ENCODE measurements at regions not wholly inside any gene's neighbourhood (a gene's known extent, or its start where the extent isn't known, plus 50 kb on each side); places are given as distances from the start of the nearest gene placed in this dataset.

GRCh38 chr5:124524552-124525232 is 221.7 kb downstream of the ZNF608 start:
- no peaks in the 10 kb centered on the region for H3K36me3 Mint-ChIP-seq (ENCODE audit: low read depth)
- DNase-seq (no peak), ATAC-seq (no peak)
- peaks cover 1% of the 10 kb centered on the region for H3K9me3 Mint-ChIP-seq
- H3K4me1 Mint-ChIP-seq (ENCODE audit: low read depth) = no peaks in the 10 kb centered on the region
- H3K4me3 Mint-ChIP-seq = no peak overlapping the region
- ChIA-PET POLR2A (no interaction called here), CTCF (no interaction called here)
- no peaks in the 10 kb centered on the region for H3K27me3 Mint-ChIP-seq
- TF ChIP-seq CTCF (IDR thresholded peaks at IDR 0.05) = no peak
- no peak overlapping the region for H3K27ac Mint-ChIP-seq
- intact Hi-C loops (cut with micrococcal nuclease) = no loop called here

GRCh38 chr5:124523897-124524296 is 222.5 kb downstream of the ZNF608 start:
- no peak for ATAC-seq
- no peaks in the 10 kb centered on the region for H3K27me3 Mint-ChIP-seq
- H3K27ac Mint-ChIP-seq = no peak overlapping the region
- H3K4me3 Mint-ChIP-seq = no peak overlapping the region
- no peaks in the 10 kb centered on the region for H3K36me3 Mint-ChIP-seq (ENCODE audit: low read depth)
- H3K4me1 Mint-ChIP-seq (ENCODE audit: low read depth) = no peaks in the 10 kb centered on the region
- intact Hi-C loops (cut with micrococcal nuclease) = no loop called here
- ChIA-PET POLR2A (no interaction called here), CTCF (no interaction called here)
- DNase-seq = no peak
- H3K9me3 Mint-ChIP-seq = peaks cover 1% of the 10 kb centered on the region
- TF ChIP-seq CTCF (IDR thresholded peaks at IDR 0.05) = no peak

GRCh38 chr5:124522992-124523391 is 223.4 kb downstream of the ZNF608 start:
- Mint-ChIP-seq H3K4me1 (ENCODE audit: low read depth) (no peaks in the 10 kb centered on the region), H3K27ac (no peak overlapping the region), H3K9me3 (peaks cover 1% of the 10 kb centered on the region), H3K27me3 (no peaks in the 10 kb centered on the region), H3K4me3 (no peak overlapping the region), H3K36me3 (ENCODE audit: low read depth) (no peaks in the 10 kb centered on the region)
- no peak for DNase-seq
- no peak for ATAC-seq
- ChIA-PET POLR2A (no interaction called here), CTCF (no interaction called here)
- intact Hi-C loops (cut with micrococcal nuclease) = no loop called here
- TF ChIP-seq CTCF (IDR thresholded peaks at IDR 0.05) = no peak

GRCh38 chr5:124521461-124522230 is 224.8 kb downstream of the ZNF608 start:
- POLR2A ChIA-PET = no interaction called here
- CTCF ChIA-PET = no interaction called here
- Mint-ChIP-seq H3K27ac (no peak overlapping the region), H3K4me1 (ENCODE audit: low read depth) (no peaks in the 10 kb centered on the region), H3K4me3 (no peak overlapping the region), H3K27me3 (no peaks in the 10 kb centered on the region), H3K9me3 (peaks cover 1% of the 10 kb centered on the region), H3K36me3 (ENCODE audit: low read depth) (no peaks in the 10 kb centered on the region)
- DNase-seq = no peak
- no peak for ATAC-seq
- intact Hi-C loops (cut with micrococcal nuclease) = no loop called here
- TF ChIP-seq CTCF (IDR thresholded peaks at IDR 0.05) = no peak

- Mint-ChIP-seq H3K27ac (no peak overlapping the region), H3K9me3 (no peaks in the 10 kb centered on the region), H3K4me3 (no peak overlapping the region), H3K36me3 (ENCODE audit: low read depth) (no peaks in the 10 kb centered on the region), H3K27me3 (no peaks in the 10 kb centered on the region), H3K4me1 (ENCODE audit: low read depth) (no peaks in the 10 kb centered on the region)
- ChIA-PET POLR2A (no interaction called here), CTCF (no interaction called here)
- no peak for DNase-seq
- ATAC-seq = no peak
- TF ChIP-seq CTCF (IDR thresholded peaks at IDR 0.05) = no peak
- intact Hi-C loops (cut with micrococcal nuclease) = no loop called here
These were observed 227.0 kb downstream of the ZNF608 start for GRCh38 chr5:124519396-124519795.
